HG03354 (cell line): ENCODE measurements at regions not wholly inside any gene's neighbourhood (a gene's known extent, or its start where the extent isn't known, plus 50 kb on each side); places are given as distances from the start of the nearest gene placed in this dataset.

ENCODE experiments used
- ATAC-seq: cut with Tn5 transposase; IDR thresholded peaks from one replicate; pipeline ENCODE4 v1.9.1; 2021; ENCODE audit warnings: mild to moderate bottlenecking; ENCODE audit not compliant: unreplicated experiment, poor library complexity, severe bottlenecking

DNA sequence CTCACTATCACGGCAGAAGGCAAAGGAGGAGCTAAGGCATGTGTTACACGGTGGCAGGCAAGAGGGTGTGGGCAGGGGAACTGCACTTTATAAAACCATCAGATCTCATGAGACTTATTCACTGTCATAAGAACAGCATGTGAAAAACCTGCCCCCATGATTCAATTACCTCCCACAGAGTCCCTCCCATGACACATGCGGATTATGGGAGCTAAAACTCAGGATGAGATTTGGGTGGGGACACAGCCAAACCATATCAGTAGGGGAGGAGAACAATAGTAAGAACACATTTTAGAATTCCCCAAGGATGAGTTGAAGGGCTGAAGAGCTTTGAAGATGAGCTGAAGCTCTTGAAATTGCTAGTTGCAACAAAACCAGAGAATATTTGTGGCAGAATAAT, 287.9 kb downstream of the SMARCA2 start:
- ATAC-seq = no peak

DNA sequence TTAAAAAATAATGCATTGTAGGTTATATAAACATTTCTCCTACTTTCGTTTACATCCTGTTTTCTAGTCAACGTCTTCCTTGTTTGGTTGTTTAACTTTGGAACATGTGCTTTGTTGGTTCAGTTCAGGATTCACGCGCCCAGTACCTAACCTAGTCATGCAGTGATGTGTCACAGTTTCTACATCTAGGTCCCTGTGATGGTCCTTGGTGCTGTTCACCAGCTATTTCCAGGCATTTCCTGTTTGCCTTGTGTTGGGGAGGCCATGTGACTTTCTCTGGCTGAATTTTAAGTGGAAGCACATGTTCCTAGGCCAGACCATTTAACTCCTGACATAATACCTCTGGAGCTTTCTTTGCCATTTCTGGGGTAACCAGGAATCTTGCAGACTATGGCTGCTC, 292.3 kb downstream of the SMARCA2 start:
- ATAC-seq = no peak

DNA sequence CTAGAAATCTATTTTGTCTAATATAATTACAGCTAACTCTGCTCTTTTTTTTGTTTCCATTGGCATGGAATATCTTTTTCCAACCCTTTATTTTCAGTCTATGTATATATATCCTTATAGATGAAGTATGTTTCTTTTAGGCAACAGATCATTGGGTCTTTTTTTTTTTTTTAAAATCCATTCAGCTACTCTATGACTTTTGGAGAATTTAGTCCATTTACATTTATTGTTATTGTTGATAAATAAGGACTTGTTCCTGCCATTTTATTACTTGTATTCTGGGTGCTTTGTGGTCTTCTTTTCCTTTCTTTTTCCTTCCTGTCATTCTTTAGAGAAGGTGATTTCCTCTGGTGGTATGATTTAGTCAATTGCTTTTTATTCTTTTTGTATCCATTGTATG, 296.8 kb downstream of the SMARCA2 start:
- ATAC-seq = no peak

DNA sequence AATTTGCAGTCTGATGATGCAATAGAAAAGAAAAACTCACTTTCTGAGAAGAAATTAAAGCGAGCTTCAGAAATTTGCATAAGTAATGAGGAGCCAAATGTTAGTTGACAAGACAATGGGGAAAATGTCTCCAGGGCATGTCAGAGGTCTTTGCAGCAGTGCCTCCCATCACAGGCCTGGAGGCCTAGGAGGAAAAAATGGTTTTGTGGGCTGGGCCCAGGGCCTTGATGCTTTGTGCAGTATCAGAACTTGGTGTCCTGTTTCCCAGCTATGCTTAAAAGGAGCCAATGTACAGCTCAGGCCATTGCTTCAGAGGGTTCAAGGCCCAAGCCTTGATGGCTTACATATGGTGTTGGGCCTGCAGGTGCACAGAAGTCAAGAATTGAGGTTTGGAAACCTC, 298.4 kb downstream of the SMARCA2 start:
- ATAC-seq = no peak

DNA sequence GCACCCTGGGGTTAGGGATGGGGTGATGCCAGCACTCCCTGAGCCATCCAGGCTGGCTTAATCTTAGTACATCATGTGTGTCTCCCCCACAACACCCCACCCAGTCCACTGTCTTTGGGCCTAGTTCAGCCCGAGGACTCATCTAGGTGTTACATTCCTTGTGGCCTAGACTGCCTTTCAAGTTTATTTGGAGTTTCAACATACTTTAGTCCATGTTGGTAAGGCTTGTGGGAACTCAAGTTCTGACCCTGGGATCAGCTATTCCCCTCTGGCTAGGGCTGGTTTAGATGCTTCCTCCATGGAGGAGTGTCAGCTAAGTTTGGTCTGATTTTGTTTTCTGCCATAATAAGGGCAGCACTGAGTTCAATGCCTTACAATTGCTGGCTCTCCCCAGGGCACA, 302.4 kb downstream of the SMARCA2 start:
- no peak for ATAC-seq

DNA sequence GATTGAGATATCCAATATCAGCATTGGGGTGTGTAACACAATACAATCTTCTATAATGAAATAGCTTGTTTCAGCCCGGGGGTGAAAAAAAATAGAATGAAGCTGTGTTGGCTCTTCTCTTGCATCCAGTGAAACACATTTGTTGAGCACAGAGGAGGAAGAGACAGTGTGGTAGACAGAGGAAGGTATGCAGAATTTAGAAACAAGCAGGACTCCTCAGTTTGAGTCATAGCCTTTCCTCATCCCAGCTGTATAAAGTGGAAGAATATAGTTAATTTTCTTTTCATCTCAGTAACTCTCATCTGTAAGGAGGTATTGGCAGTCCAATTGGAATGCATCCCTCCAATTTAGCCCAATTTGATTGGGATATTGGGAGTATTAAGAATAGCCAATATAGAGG, 302.2 kb upstream of the VLDLR start:
- no peak for ATAC-seq

DNA sequence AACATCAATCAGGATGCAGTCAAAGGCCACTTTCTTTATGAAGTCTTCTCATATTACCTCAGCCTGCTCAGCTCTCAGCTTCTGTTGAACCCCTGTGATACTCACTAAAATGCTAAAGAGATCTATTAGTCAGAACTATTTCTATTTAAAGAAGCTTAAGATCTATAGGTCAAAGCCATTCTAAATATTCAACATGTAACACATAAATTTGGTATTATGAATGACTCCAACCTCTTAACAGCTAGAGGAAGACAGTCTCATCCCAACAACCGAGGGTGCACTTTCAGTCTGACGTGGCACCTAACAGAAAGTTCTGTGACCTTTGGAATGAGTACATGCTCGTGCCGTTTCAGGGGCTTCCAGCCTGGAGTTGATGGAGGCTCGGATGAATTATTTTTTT, 301.5 kb upstream of the VLDLR start:
- no peak for ATAC-seq

DNA sequence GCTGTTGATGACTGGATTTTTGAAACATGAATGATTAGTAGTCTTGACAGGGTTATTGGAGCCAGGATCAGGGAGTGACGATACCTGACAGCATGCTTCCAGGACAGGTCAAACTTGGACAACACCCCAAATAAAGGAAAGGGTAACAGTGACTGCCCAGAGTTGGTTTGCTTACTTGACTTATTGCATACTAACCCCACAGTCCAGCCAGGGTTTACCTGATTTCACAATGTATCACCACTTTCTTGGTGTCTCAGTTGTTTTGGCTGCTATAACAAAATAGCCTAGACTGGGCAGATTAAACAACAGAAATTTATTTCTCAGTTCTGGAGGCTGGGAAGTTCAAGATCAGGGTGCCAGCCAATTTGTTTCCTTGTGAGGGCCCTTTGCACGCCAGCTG, 301.0 kb upstream of the VLDLR start:
- no peak for ATAC-seq

DNA sequence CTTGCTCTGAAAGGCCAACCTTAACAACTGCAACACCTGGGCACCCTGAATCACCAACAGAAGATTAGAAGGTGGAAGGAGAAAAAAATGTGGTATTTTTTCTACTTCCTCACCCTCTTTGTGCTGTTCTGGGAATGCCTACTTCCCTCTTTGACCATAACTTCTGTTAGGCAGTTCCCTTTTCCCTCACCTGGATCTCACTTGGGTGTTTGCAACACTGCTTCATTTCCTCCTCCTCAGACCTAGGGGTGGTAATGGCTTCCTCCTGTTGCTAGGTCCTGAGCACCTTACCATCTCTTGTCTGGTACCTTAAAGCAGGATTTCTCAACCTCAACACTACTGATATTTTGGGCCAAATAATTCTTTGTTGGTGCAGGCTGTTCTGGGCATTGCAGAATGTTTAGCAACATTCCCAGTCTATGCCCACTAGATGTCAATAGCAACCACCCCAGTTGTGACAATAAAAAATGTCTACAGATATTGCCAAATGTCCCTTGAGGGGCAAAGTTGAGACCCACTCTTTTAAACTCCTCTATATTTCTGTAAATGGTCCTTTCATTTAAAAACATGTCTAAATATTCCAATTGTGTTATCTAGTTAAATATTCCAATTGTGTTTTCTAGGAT, 300.0 kb upstream of the VLDLR start:
- no peak for ATAC-seq

DNA sequence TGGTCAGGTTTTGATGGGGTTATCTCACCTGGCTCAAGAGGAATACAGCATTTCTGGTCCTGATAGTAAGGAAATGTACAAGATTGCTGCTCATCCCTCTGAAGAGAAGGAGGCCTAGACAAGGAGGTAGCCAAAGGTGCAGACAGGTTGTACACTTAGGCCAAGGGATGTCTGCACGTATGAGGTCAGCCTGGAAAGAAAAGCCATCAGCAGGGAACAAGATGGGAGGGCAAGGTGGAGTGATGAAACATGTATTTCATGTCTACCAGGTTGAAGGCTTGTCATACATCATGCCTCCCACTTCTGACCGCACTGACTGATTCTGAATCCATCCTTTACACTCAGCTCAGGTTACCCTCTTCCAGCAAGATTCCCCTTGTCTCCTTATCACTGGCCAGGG, 296.8 kb upstream of the VLDLR start:
- ATAC-seq = no peak

DNA sequence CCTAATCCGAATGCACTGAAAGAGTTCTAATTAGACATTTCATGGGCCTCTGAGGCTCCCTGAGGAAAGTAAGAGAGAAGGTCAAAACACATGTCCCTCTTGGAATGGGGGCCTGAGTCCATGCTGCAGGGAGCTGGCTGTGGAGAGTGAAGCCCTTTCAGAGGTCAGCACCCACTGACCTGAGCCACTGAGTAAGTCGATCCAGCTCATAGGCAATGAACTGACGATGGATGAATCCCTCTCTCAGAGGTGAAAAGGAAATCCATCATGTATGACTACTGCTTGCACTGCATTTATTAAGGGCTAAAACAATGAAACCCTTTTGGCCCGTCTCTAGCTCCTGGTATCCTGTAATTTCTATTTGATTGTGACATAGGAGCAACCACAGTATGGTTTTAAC, 288.9 kb upstream of the VLDLR start:
- no peak for ATAC-seq

DNA sequence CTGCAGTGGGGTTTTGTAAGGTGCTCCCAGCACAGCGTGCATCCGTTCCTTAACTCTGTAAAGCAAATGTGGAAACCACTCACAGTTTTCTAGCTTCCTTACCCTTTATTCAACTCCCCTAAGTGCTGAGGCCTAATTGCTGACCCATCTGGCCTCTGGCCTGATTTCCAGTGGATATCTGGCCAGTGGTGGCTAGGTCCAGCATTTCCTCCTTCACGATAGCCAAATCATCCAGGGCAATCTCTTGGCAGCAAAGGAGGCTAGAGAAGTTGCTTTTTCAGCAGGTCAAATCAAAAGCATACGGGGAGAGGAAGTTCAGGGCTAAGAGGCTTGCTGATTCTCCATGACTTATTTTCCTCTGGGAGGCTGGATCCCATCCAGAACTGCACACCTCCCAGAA, 286.3 kb upstream of the VLDLR start:
- ATAC-seq = no peak

DNA sequence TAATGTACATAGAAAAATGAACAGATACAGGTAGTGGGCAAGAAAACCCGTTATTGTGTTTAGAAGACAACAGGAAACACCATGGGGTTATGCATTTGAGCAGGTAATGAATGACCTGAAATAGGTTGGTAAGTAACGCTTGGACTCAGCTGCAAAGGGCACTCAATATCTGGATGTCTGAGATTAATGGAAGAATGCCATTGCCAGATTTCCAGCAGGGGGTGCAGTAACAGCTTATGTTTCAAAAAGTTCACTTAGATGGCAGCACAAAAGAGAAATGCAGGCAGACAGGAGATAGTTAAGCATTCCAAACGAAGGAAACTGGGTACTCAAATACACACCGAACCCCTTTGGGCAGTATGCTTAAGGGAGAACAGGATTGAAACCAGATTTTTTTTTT, 285.5 kb upstream of the VLDLR start:
- no peak for ATAC-seq

DNA sequence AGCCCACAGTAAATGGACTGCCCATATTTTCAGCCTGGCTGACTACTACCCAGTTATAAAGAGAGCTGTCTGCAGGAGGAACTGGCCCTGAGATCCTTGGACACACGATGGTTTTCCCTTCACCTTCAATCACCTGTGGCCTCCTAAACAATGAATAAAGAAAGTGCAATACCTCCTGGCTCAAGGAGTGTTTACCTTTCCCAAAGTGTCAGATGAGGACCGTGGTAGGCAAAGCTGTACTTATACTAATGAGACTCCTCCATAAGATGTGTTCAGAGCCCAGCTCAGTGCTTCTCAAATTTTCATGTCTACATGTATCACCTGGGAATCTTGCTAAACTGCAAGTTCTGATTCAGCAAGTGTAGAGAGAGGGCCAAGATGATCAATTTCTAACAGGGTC, 284.5 kb upstream of the VLDLR start:
- no peak for ATAC-seq

DNA sequence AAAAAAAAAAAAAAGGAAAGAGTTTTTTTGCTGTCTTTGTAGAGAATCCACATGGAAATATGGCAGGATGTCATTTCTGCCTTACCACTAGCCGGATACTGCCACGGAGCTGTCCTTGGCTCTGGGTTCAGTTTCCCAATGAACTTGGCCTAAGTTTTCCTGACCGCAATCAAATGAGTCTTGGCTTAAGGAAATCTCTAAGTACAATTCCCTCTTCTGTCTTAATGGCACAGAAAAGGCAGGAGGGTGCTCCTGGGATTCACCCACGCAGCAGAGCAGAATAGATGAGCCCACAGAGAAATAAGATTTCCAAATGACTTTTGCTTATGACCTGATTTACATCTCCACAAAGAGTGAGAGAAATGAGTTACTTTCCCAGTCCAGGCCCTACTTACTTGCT, 284.0 kb upstream of the VLDLR start:
- ATAC-seq = no peak

DNA sequence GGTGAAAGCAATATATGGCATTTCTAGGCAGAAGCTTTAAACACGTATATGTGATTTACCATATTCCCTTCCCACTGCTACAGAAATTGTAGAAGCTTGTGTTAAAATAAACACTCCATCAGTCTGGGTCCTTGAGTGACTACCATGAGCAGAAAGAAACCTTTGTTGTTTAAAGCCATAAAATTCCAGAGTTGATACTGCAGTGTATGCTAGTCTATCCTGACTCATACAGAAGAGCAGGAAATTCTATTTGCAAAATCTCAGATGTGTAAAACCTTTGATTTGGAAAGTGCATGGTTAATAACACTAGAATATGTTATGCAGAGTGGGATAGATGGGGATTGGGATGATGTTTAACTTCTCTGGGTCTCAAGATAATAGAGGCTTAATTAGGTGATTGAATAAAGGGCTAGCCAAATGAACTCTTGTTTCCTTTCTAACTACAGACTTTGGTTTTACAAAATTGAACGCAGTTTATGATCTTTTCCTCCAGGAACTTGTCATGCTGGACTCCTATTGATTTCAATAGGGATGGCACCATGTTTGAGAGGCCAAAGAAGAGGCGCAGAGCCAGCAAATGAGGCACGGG, 282.7 kb upstream of the VLDLR start:
- ATAC-seq = no peak

DNA sequence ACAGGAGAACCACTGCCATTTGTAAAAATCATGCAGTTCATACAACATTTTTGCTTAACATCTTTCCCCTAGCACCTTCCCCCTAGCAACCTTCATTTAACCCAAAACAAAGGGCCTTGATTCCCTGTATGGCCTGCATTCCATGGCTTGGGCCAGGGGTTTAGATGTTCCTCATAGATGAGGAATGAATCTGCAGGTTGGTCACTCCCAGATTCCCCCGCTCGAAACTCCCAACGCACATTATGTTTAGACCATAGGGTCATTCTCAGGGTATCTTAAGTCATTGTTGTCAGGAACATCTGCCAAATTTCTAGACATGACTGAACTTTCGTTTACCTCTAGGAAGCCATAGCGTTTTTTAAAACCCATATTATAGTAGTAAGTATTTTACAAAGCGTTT, 282.2 kb upstream of the VLDLR start:
- no peak for ATAC-seq

DNA sequence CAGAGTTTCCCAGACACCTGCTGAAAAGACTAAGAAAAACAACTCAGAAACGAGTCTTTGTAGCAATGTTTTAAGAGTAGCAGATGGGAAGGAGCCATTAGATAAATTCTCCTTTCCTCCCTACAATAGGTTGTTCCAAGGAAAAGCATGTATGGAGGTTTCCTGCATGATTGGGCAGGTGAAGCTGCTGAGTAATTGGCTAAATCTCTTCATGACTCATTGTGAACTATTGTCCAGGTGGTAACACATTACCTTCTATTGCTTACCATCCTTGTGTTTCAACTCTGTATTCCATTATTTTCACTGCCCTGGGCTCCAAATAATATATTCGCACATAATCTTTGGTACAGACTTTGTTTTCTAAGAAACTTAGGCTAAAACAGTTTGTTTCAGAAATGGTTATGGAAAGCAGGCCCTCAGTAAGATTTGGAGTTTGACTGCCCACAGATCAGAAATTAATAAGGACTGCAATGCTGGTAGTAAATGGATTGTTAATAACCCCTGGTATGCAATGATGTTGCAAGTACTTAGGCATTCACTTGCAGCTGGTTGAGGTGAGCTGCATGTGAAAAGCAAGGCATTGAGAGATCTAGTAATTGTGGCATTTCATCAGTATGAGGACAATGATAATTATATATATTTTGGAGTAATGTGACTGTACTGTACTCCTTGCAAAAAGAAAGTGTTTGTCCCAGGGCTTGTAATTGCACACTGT, 281.4 kb upstream of the VLDLR start:
- no peak for ATAC-seq

DNA sequence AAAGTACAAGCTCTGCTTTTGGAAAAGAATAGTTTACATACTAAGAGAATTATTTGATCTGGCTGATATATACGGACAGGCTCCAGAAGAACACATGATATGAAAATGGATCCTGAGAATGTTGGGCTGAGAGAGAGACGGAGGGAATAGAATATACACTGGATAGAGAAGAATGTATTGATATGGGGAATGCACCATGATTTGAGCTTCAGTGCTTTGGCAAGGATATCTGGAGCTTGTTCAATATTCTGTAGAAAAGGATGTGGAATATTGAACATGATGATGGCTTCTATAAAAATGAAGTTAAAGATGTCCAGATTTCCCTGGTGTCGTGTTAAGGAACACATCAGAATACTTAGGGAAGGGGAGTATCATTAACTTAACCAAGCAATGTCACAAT, 280.5 kb upstream of the VLDLR start:
- ATAC-seq = no peak

DNA sequence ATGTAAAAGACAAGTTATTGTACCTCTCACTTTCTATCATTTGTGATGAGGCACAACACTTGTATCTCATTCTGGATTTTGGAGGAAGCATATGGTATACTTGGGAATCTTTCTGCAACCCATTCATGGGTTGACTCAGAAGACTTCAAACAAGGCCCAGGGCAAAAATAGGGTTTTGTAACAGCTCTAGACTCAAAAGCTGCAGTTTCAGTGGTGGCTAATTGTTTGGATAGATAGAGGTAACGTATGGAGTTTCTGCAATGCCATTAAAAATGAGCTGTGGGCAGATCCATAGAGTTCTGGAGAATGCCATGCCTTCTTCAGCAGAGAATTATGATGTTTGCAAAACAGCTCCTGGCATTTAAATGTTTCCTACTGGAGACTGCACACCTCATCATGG, 279.6 kb upstream of the VLDLR start:
- no peak for ATAC-seq

DNA sequence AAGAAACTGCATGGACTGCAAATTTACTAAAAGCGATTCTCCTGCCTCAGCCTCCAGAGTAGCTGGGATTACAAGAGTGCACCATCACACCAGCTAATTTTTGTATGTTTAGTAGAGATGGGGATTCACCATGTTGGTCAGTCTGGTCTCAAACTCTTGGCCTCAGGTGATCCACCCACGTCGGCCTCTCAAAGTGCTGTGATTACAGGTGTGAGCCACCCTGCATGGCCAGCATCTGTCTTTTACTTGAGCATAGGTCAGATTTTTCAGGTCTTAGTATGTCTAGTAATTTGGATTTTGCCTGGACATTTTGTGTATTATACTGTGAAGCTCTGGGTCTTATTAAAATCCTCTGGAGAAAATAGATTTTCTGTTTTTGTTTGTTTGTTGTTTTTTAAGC, 277.8 kb upstream of the VLDLR start:
- no peak for ATAC-seq

DNA sequence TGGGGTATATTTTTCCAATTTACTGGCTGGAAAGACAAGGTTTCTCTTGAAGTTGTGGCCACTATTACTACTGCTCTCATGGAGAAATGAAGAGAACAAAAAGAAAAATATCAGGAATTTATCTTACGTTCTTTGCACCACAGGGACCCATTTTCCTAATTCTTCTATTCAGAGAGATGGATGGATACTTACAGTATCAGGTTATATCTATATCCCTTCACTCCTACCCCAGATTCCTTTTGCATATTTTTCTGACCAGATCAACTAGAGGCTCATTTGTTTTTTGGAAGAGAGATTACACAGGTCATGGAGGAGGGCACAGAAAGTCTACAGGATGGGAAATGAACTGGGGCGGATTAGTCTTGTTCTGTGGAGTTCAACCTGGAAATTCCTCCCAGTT, 277.2 kb upstream of the VLDLR start:
- no peak for ATAC-seq
